HCT116 (cell line): ENCODE measurements at regions not wholly inside any gene's neighbourhood (a gene's known extent, or its start where the extent isn't known, plus 50 kb on each side); places are given as distances from the start of the nearest gene placed in this dataset.

Source experiments
- ATAC-seq: fragments of 200-7000 bp; cut with Tn5 transposase; 2 replicates; pipeline ENCODE4 v1.9.1; 2020; ENCODE audit warnings: mild to moderate bottlenecking, moderate library complexity
- BruUV-seq: library from RNA; stranded (reverse); fragments of 400-500 nt; replicated peaks from 2 replicates; lab custom pipeline; 2021; lab: Mats Ljungman, UMichigan
- CTCF ChIA-PET: fragments of 300-600 bp; sonication (Branson Sonifier 250); formaldehyde crosslinking; loops from one replicate; lab custom pipeline; 2021; ENCODE audit warnings: antibody characterized with exemption; lab: Charles Lee
- POLR2A ChIA-PET: fragments of 300-600, 350-600 bp; sonication (Branson Sonifier 250); formaldehyde crosslinking; loops from one replicate; lab custom pipeline; 2021; ENCODE audit warnings: antibody characterized with exemption; lab: Charles Lee
- RAD21 ChIA-PET, 2 experiments: fragments of 300-600 bp; sonication (Branson Sonifier 250); formaldehyde crosslinking; loops; one replicate each; lab custom pipeline; 2023; ENCODE audit warnings: low total read pairs in 2 of 2; ENCODE audit not compliant: uncharacterized antibody in 2 of 2, unreplicated experiment in 2 of 2, low non-redundant PET in 1 of 2; lab: Charles Lee
- DNase-seq: peaks from one replicate; pipeline ENCODE4 v3.0.0-alpha.2; 2010; ENCODE audit warnings: low read depth, low spot score
- H2AFZ ChIP-seq: fragments of 200-600 bp; shearing (Covaris generic), sonication (generic); 2 replicates; pipeline ENCODE4 v1.6.1; 2017; ENCODE audit warnings: low read depth, mixed run types, mixed read lengths, antibody characterized with exemption, low read length; ENCODE audit not compliant: poor library complexity, severe bottlenecking
- H3K27ac ChIP-seq: 2 replicates; pipeline ENCODE4 v1.5.1; 2012; ENCODE audit warnings: low read depth, low read length
- H3K27me3 ChIP-seq: fragments of 200-600 bp; sonication (generic); 2 replicates; pipeline ENCODE4 v1.6.1; 2016; ENCODE audit warnings: mixed run types, low read length, mixed read lengths; ENCODE audit not compliant: insufficient read depth
- H3K36me3 ChIP-seq, 2 experiments: fragments of 200-500 bp in 1 of 2; fragments of 200-600 bp in 1 of 2; sonication (Bioruptor generic) in 1 of 2; sonication (generic) in 1 of 2; 2 replicates each; pipeline versions ENCODE4 v1.5.1 to v1.6.1; 2014 to 2016; ENCODE audit warnings: low read length in 2 of 2, inconsistent platforms in 1 of 2, mixed read lengths in 1 of 2, mixed run types in 1 of 2; ENCODE audit not compliant: insufficient read depth in 2 of 2, control insufficient read depth in 1 of 2
- H3K4me1 ChIP-seq, 2 experiments: fragments of 200-600 bp in 1 of 2; sonication (generic) in 1 of 2; 2 replicates each; pipeline versions ENCODE4 v1.5.1 to v1.6.1; 2012 to 2017; ENCODE audit warnings: low read length in 2 of 2, inconsistent platforms in 1 of 2, mild to moderate bottlenecking in 1 of 2, mixed read lengths in 1 of 2, mixed run types in 1 of 2, moderate library complexity in 1 of 2; ENCODE audit not compliant: insufficient read depth in 2 of 2, control insufficient read depth in 1 of 2
- H3K4me2 ChIP-seq: fragments of 200-600 bp; sonication (generic); 2 replicates; pipeline ENCODE4 v1.6.1; 2017; ENCODE audit warnings: mixed run types, low read length, mixed read lengths
- H3K4me3 ChIP-seq, 2 experiments: fragments of 200-600 bp in 1 of 2; sonication (generic) in 1 of 2; replicated peaks in 1 of 2; 2 replicates each; pipeline ENCODE4 v1.5.1; 2011 to 2016; ENCODE audit warnings: low read length in 2 of 2, control low read depth in 1 of 2, low read depth in 1 of 2, mild to moderate bottlenecking in 1 of 2, mixed read lengths in 1 of 2, mixed run types in 1 of 2
- H3K79me2 ChIP-seq: fragments of 200-600 bp; sonication (generic); 2 replicates; pipeline ENCODE4 v1.6.1; 2017; ENCODE audit warnings: mild to moderate bottlenecking, mixed run types, low read length, moderate library complexity, mixed read lengths; ENCODE audit not compliant: insufficient read depth
- H3K9ac ChIP-seq: fragments of 200-600 bp; sonication (generic); 2 replicates; pipeline ENCODE4 v1.6.1; 2016; ENCODE audit warnings: low read length, mixed read lengths
- H3K9me2 ChIP-seq: fragments of 200-600 bp; sonication (generic), shearing (Covaris generic); 2 replicates; pipeline ENCODE4 v1.6.1; 2017; ENCODE audit warnings: mixed run types, mild to moderate bottlenecking, moderate library complexity; ENCODE audit not compliant: insufficient read depth
- H3K9me3 ChIP-seq, 2 experiments: fragments of 200-500 bp in 1 of 2; fragments of 200-600 bp in 1 of 2; sonication (Bioruptor generic) in 1 of 2; sonication (generic) in 1 of 2; 2 replicates each; pipeline ENCODE4 v1.6.1; 2014 to 2017; ENCODE audit warnings: low read length in 2 of 2, mixed read lengths in 2 of 2, inconsistent platforms in 1 of 2, low read depth in 1 of 2, mild to moderate bottlenecking in 1 of 2, mixed run types in 1 of 2, moderate library complexity in 1 of 2; ENCODE audit not compliant: control insufficient read depth in 1 of 2, insufficient read depth in 1 of 2
- H4K20me1 ChIP-seq: fragments of 200-600 bp; sonication (generic), shearing (Covaris generic); 2 replicates; pipeline ENCODE4 v1.6.1; 2017; ENCODE audit warnings: mixed run types, mild to moderate bottlenecking, moderate library complexity; ENCODE audit not compliant: insufficient read depth
- CBX3 ChIP-seq: IDR thresholded peaks from 2 replicates; pipeline ENCODE4 v1.6.1; 2012; ENCODE audit warnings: low read depth
- CEBPB ChIP-seq: IDR thresholded peaks from 2 replicates; pipeline ENCODE4 v1.6.1; 2012; ENCODE audit warnings: low read depth
- EGR1 ChIP-seq: IDR thresholded peaks from 2 replicates; pipeline ENCODE4 v1.6.1; 2012; ENCODE audit warnings: low read depth
- ELF1 ChIP-seq: IDR thresholded peaks from 2 replicates; pipeline ENCODE4 v1.6.1; 2012; ENCODE audit warnings: low read depth, borderline replicate concordance
- EZH2 ChIP-seq: fragments of 200-600 bp; sonication (generic); IDR thresholded peaks from 2 replicates; pipeline ENCODE4 v1.6.1; 2017; ENCODE audit warnings: antibody characterized with exemption, mixed run types
- EZH2phosphoT487 ChIP-seq: fragments of 200-600 bp; IDR thresholded peaks from 2 replicates; pipeline ENCODE4 v1.6.1; 2018; ENCODE audit warnings: antibody characterized with exemption, borderline replicate concordance
- FOSL1 ChIP-seq: IDR thresholded peaks from 2 replicates; pipeline ENCODE4 v1.6.1; 2012; ENCODE audit warnings: low read depth
- JUND ChIP-seq: IDR thresholded peaks from 2 replicates; pipeline ENCODE4 v1.6.1; 2012
- RAD21 ChIP-seq: IDR thresholded peaks from 2 replicates; pipeline ENCODE4 v1.6.1; 2012; ENCODE audit warnings: low read depth, mild to moderate bottlenecking
- SIN3A ChIP-seq: IDR thresholded peaks from 2 replicates; pipeline ENCODE4 v1.6.1; 2012; ENCODE audit warnings: low read depth
- SP1 ChIP-seq: IDR thresholded peaks from 2 replicates; pipeline ENCODE4 v1.6.1; 2012; ENCODE audit warnings: low read depth
- SRF ChIP-seq: IDR thresholded peaks from 2 replicates; pipeline ENCODE4 v1.6.1; 2012; ENCODE audit warnings: low read depth
- TCF7L2 ChIP-seq: IDR thresholded peaks from 2 replicates; pipeline ENCODE4 v1.7.0; 2011; ENCODE audit warnings: borderline replicate concordance, inconsistent platforms; ENCODE audit not compliant: insufficient read depth, insufficient read length; ENCODE audit errors: extremely low read depth
- YY1 ChIP-seq: IDR thresholded peaks from 2 replicates; pipeline ENCODE4 v1.6.1; 2011; ENCODE audit warnings: low read length, low read depth, moderate library complexity, mild to moderate bottlenecking; ENCODE audit not compliant: insufficient replicate concordance; ENCODE audit errors: extremely low read depth
- ZNF274 ChIP-seq: fragments of 200-500 bp; sonication (Bioruptor generic); IDR thresholded peaks from 2 replicates; pipeline ENCODE4 v1.6.1; 2014; ENCODE audit warnings: mild to moderate bottlenecking, low read depth, low read length, inconsistent platforms
- intact Hi-C: fragments of 100-400 bp; cut with micrococcal nuclease; formaldehyde crosslinking; loops from 2 replicates; pipeline ENCODE4 v1.10.0; 2022
- TF ChIP-seq, protein P1 (sequence below): IDR thresholded peaks from 2 replicates; pipeline ENCODE4 v1.6.1; 2012; ENCODE audit warnings: low read depth
- TF ChIP-seq, protein P2 (sequence below), 3 experiments: fragments of 200-600 bp in 1 of 3; sonication (generic) in 1 of 3; IDR thresholded peaks in 2 of 3; conservative IDR thresholded peaks in 1 of 3; 2 replicates each; pipeline ENCODE4 v1.5.1; 2012 to 2017; ENCODE audit warnings: low read depth in 2 of 3, low read length in 2 of 3, antibody characterized with exemption in 1 of 3, borderline replicate concordance in 1 of 3, control low read depth in 1 of 3, mild to moderate bottlenecking in 1 of 3, mixed read lengths in 1 of 3, mixed run types in 1 of 3, moderate library complexity in 1 of 3; ENCODE audit not compliant: insufficient read depth in 1 of 3

- CTCF ChIA-PET, result no interaction called here
- no peak overlapping the region for H2AFZ ChIP-seq
- no peak overlapping the region for H3K27ac ChIP-seq
- H3K9ac ChIP-seq, result no peak overlapping the region
- intact Hi-C loops, result no loop called here
- no peaks in the 10 kb centered on the region for H3K36me3 ChIP-seq
- ATAC-seq (no peak), DNase-seq (no peak)
- no peaks in the 10 kb centered on the region for H3K9me2 ChIP-seq
- H3K4me1 ChIP-seq, result peaks cover 14 to 16% of the 10 kb centered on the region in 2 experiments; a peak in 2 of 4 replicates
- POLR2A ChIA-PET, result no interaction called here
- H3K79me2 ChIP-seq, result peaks cover 4% of the 10 kb centered on the region; the same call in 1 of the 2 replicates
- H3K4me2 ChIP-seq, result no peak overlapping the region
- RAD21 ChIA-PET, result interaction anchor here in 1 of 2 experiments (0.6 kb wide), 1 partner anchor 42 kb away, joined by 3 read pairs; no protein-coding TSS in a partner anchor
- no peaks in the 10 kb centered on the region for H3K9me3 ChIP-seq
- no peak for TF ChIP-seq ZNF274
- H3K27me3 ChIP-seq, result no peaks in the 10 kb centered on the region
- no TSS peak for BruUV-seq
- H4K20me1 ChIP-seq, result no peaks in the 10 kb centered on the region
- no peak overlapping the region for H3K4me3 ChIP-seq
These were observed 53.0 kb upstream of the TIAM1 start for GRCh38 chr21:31397030-31397429.

- no peaks in the 10 kb centered on the region for H3K9me3 ChIP-seq
- no peaks in the 10 kb centered on the region for H3K27me3 ChIP-seq
- no peak for ATAC-seq
- no peaks in the 10 kb centered on the region for H3K9me2 ChIP-seq
- no peaks in the 10 kb centered on the region for H3K36me3 ChIP-seq
- H3K79me2 ChIP-seq, result peaks cover 4% of the 10 kb centered on the region; the same call in 1 of the 2 replicates
- no peak overlapping the region for H3K4me3 ChIP-seq
- ChIA-PET CTCF (no interaction called here), POLR2A (no interaction called here), RAD21 (no interaction called here)
- no peak overlapping the region for H2AFZ ChIP-seq
- H3K27ac ChIP-seq, result no peak overlapping the region
- H3K9ac ChIP-seq, result no peak overlapping the region
- no peak for DNase-seq
- peaks cover 14 to 16% of the 10 kb centered on the region in 2 experiments; a peak in 2 of 4 replicates for H3K4me1 ChIP-seq
- intact Hi-C loops, result no loop called here
- H4K20me1 ChIP-seq, result no peaks in the 10 kb centered on the region
- H3K4me2 ChIP-seq, result no peak overlapping the region
- no TSS peak for BruUV-seq
- TF ChIP-seq YY1 (no peak), TCF7L2 (no peak), JUND (no peak), ELF1 (no peak), FOSL1 (no peak), ZNF274 (no peak), EZH2 (no peak), SIN3A (no peak), SP1 (no peak), EZH2phosphoT487 (no peak), EGR1 (no peak), RAD21 (no peak), CEBPB (no peak), SRF (no peak), CBX3 (no peak)
- TF ChIP-seq, protein P1, sequence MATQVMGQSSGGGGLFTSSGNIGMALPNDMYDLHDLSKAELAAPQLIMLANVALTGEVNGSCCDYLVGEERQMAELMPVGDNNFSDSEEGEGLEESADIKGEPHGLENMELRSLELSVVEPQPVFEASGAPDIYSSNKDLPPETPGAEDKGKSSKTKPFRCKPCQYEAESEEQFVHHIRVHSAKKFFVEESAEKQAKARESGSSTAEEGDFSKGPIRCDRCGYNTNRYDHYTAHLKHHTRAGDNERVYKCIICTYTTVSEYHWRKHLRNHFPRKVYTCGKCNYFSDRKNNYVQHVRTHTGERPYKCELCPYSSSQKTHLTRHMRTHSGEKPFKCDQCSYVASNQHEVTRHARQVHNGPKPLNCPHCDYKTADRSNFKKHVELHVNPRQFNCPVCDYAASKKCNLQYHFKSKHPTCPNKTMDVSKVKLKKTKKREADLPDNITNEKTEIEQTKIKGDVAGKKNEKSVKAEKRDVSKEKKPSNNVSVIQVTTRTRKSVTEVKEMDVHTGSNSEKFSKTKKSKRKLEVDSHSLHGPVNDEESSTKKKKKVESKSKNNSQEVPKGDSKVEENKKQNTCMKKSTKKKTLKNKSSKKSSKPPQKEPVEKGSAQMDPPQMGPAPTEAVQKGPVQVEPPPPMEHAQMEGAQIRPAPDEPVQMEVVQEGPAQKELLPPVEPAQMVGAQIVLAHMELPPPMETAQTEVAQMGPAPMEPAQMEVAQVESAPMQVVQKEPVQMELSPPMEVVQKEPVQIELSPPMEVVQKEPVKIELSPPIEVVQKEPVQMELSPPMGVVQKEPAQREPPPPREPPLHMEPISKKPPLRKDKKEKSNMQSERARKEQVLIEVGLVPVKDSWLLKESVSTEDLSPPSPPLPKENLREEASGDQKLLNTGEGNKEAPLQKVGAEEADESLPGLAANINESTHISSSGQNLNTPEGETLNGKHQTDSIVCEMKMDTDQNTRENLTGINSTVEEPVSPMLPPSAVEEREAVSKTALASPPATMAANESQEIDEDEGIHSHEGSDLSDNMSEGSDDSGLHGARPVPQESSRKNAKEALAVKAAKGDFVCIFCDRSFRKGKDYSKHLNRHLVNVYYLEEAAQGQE, result no peak
- TF ChIP-seq, protein P2, sequence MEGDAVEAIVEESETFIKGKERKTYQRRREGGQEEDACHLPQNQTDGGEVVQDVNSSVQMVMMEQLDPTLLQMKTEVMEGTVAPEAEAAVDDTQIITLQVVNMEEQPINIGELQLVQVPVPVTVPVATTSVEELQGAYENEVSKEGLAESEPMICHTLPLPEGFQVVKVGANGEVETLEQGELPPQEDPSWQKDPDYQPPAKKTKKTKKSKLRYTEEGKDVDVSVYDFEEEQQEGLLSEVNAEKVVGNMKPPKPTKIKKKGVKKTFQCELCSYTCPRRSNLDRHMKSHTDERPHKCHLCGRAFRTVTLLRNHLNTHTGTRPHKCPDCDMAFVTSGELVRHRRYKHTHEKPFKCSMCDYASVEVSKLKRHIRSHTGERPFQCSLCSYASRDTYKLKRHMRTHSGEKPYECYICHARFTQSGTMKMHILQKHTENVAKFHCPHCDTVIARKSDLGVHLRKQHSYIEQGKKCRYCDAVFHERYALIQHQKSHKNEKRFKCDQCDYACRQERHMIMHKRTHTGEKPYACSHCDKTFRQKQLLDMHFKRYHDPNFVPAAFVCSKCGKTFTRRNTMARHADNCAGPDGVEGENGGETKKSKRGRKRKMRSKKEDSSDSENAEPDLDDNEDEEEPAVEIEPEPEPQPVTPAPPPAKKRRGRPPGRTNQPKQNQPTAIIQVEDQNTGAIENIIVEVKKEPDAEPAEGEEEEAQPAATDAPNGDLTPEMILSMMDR (IDR thresholded peaks at IDR 0.05 in 2 of 3, conservative IDR thresholded peaks at IDR 0.05 in 1 of 3; ENCODE audit: borderline replicate concordance in 1 of 3, insufficient read depth in 1 of 3, low read depth in 2 of 3, low read length in 2 of 3), result no peak
These were observed 52.3 kb upstream of the TIAM1 start for GRCh38 chr21:31396399-31396798.
